GM18508 (cell line): ENCODE measurements at regions not wholly inside any gene's neighbourhood (a gene's known extent, or its start where the extent isn't known, plus 50 kb on each side); places are given as distances from the start of the nearest gene placed in this dataset.

Source experiments
- ATAC-seq: cut with Tn5 transposase; IDR thresholded peaks from one replicate; pipeline ENCODE4 v1.9.1; 2021; ENCODE audit warnings: moderate number of reproducible peaks; ENCODE audit not compliant: insufficient read depth, unreplicated experiment

DNA sequence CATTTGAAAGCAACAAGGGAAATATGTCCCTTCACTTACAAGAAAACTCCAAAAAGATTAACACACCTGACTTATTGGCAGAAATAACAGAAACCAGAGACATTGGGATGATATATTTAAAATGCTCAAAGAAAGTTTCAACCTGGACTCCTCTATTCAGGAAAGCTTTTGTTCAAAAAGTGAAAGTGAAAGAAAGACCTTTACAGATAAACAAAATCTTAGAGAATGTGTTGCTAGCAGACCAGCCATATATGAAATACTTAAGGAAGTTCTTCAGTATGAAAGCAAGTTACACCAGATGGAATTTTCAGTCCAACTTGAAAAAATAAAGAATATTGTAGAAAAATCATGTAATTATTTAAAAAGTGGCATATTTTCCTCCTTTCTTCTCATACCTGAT is 1075.1 kb downstream of the NR2F1-AS1 start:
- ATAC-seq, result no peak

- ATAC-seq, result no peak
Observed at GRCh38 chr5:92505145-92505544, 1075.9 kb downstream of the NR2F1-AS1 start.

DNA sequence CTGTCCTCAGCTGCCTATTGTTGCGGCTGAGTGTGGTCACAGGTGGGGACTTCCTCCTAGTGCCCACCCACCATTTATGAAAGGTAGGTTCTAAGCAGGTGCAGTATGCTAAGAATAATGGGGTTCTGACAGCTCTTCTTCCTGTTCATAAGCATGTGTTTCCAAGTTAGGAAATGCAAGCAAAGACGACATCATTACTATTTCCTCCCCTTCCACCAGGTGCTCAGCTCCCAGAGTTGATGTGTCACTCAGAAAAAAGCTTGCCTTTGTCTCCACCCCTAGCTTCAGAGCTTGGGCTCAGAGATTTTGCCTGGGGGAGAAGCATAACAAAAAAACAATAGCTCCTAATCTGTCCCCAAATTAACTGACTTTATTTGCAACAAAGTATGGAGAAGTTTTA is 1076.7 kb downstream of the NR2F1-AS1 start:
- no peak for ATAC-seq

DNA sequence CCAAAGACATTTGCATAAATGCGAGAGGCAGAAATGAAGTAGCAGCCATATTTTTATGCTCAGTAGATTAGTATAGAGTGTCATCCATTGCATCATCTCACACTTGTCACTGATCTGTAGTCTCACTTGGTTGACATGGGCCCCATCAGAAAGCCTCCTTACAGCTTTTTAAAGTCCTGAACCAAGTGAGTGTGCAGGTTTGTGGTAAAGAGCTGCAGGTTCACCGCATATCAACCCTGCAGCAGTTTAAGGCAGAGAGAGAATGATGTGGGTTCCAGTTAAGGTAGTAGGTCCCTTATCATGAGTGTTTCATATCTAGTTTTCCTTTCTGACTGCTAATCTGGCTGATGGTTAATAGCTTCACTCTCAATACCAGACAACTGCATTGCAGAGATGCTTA is 1080.3 kb downstream of the NR2F1-AS1 start:
- no peak for ATAC-seq

DNA sequence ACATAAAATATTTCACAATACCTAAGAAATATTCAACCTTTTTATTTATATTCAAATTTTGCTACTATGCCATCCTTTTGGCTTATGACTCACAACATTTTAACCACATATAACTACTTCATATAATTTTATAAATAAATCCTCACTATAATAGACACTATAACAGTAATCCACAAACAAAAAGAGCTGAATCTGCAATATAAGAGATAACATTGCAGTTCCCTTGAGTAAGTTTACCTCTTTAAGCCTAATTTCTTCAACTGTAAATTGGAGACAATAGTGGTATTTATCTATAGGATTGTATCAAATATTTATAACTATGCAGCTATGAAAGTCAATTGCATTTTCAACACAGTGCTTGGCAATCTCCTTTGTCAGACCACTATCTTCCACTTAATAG is 1084.5 kb downstream of the NR2F1-AS1 start:
- ATAC-seq, result no peak

GRCh38 chr5:92494508-92494907 is 1086.5 kb downstream of the NR2F1-AS1 start:
- no peak for ATAC-seq

DNA sequence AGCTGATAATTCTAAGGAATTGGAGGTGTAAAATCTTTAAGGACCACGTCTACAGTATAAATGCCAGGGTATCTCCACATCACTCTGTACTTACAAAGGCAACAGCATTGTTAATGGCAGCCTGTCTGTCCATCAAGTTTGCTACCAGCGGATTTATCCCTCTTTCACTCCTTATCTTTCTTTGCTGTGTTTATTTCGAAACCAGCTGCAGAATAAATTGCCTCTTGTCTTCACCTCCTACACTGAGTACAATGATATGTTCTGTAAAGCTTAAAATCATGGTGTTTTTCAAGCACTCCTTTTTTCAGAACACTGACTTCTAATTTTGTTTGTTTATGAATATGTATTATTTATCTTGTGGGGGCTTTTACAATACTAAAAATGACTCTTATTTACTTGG is 1088.1 kb downstream of the NR2F1-AS1 start:
- ATAC-seq, result no peak

GRCh38 chr5:92484484-92484883 is 1096.5 kb downstream of the NR2F1-AS1 start:
- ATAC-seq, result no peak

GRCh38 chr5:92472981-92473566 is 1090.0 kb upstream of the ARRDC3 start:
- no peak for ATAC-seq

- ATAC-seq, result no peak
Observed at GRCh38 chr5:92471861-92472260, 1088.7 kb upstream of the ARRDC3 start.

GRCh38 chr5:92470770-92471169 is 1087.7 kb upstream of the ARRDC3 start:
- ATAC-seq, result no peak

DNA sequence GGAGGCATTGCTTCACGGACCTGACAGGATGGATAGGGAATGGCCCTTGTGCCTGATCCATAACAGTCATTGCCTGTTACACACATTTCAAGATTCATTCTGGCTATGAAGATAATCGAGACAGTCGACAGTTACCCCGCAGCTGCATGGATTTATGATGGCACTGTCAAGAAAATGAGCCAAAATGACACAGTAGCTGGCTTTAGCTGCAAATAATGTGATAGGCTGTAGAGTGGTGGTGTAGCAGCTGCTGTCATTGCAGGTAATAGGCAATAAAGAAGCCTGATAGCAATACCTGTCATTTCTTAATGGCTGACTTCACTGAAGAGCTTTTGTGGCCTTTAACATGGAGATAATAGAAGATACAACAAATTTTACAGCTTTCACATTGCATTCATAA is 1085.2 kb upstream of the ARRDC3 start:
- no peak for ATAC-seq

- no peak for ATAC-seq
Observed at GRCh38 chr5:92467695-92468094, 1084.6 kb upstream of the ARRDC3 start.

GRCh38 chr5:92460505-92460904 is 1077.4 kb upstream of the ARRDC3 start:
- ATAC-seq, result no peak

DNA sequence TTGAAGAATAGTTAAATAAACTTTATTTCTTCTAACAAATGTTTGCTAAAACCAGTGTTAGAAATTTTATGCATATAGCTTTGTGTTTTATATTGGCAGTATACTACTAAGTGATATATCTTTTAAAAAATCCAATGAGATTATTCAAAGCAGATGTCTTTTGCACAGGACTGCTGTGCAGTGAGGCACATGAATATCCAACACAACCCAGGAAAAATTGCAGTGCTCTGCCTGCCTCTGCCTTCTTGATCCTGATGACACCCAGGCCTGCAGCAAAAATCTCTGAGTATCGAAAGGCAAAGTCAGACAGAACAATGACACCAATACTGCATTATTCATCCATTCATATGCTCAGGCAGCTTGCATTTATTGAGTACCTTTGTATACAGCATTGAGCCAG is 1076.5 kb upstream of the ARRDC3 start:
- ATAC-seq, result no peak

DNA sequence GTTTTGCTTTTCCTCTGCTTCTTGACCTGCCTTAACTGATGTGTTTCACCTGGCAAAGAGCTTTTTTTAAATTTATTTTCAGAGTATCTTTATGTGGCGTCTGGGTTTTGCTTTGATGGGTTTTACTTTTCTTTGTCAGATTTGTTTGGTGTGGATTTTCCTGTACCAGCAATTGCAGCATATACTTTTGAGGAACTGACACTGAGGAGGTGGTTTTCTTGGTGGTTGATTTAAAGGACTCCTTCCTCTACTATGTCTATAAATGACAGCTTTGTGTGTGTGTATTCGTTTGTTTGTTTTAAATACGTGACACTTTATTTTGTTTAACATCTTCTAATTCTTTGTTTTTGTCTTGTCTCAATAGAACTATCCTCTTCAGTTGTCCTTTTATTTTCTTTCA is 1071.9 kb upstream of the ARRDC3 start:
- ATAC-seq, result peak; percentile 100

DNA sequence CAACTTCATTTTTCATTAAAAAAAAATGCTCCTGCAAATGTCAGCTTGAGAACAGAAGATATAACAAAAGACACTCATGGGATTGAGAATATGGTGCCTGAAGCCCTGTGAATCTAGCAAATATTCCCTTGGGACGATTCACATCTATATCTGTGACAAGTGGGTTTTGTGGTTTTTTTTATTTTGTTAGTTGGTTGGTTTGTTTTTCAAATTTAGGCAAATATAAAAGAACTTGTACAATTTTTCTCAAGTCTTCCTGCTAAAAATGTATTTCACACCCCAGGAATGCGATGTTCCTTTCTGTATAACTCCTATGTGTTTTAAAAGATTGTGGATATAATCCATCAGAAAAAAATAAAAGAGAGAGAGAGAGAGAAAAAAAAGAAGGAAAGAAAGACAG is 1061.8 kb upstream of the ARRDC3 start:
- ATAC-seq, result no peak

GRCh38 chr5:92435781-92436180 is 1052.7 kb upstream of the ARRDC3 start:
- no peak for ATAC-seq

- no peak for ATAC-seq
Observed at GRCh38 chr5:92429646-92430045, 1046.5 kb upstream of the ARRDC3 start.

- no peak for ATAC-seq
Observed at GRCh38 chr5:92428415-92428814, 1045.3 kb upstream of the ARRDC3 start.

DNA sequence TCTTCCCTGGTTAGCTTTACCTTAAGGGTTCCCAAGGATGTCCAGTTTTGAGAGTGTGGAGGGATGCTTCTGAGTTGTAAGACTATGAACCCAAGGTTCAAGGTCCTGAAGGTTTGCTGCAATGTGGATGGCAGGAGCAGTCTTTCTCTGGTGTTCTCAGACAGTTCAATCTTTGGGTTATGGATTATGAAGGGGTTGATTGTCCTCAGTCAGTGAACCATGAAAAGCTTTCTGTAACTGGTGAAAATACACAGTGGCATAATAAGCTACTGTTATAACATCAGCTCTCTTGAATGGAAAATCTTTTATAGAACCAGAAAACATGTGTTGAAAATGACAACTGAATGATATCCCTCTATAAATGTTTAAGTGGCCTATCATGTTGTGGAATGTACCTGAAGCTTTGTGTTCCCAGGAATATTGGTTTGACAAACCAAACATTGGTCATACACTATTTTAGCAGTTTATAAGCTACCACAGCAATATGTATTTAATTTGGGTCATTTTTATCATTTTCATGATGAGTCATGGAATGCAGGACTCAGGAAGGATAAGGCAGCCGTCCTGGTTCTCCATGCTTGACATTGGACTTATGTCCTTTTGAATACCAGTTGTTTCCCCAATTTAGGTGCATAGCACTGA is 1041.8 kb upstream of the ARRDC3 start:
- ATAC-seq, result no peak

GRCh38 chr5:92421942-92422341 is 1038.8 kb upstream of the ARRDC3 start:
- no peak for ATAC-seq
